NCI-H2029 (cell line): ENCODE measurements at regions not wholly inside any gene's neighbourhood (a gene's known extent, or its start where the extent isn't known, plus 50 kb on each side); places are given as distances from the start of the nearest gene placed in this dataset.
"Not testable (repeated sequence)": the region's sequence is repeated elsewhere in the genome, so short reads cannot be mapped to it uniquely, and the experiment has no call there.

Experiments used
- DNase-seq: peaks from one replicate; lab custom pipeline; 2025; lab: John Stamatoyannopoulos, UW

DNA sequence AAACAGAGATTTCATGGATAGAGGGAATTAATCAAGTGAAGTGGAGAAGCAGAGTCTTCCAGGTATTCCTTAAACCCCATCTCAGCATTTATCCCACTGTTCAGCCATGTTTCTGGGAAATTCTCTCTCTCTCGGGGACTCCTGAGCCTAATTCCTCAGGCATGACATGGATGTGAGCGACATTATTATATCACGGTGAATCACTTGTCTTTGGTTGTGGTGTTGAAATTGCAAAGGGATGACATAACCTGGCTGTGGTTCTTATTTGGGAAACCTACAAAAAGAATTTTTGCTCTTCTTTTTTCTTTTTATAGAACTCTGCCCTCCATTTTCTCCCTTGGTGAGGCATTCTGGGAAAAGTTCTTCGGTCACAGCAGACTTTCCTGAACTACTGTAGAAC, 457.9 kb upstream of the PTGER4 start:
- DNase-seq, result no peak

DNA sequence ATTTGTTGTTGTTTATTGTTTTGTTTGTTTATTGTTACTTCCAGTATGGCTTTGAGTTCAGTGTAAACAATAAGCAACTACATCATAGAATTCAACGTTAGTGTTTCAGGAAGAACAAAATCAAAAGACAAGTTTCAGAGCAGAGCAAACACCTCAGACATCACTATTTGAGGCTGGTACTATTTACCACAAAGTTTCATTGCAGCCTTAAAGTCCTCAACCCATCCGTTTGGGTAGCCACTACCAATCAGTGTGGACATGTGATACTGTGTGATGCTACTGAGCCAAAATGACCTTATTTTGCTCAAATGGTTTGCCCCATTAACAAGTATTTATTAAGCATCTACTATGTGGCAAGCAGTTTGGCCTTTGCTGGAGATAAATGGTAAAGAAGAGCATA, 458.5 kb upstream of the PTGER4 start:
- no peak for DNase-seq

DNA sequence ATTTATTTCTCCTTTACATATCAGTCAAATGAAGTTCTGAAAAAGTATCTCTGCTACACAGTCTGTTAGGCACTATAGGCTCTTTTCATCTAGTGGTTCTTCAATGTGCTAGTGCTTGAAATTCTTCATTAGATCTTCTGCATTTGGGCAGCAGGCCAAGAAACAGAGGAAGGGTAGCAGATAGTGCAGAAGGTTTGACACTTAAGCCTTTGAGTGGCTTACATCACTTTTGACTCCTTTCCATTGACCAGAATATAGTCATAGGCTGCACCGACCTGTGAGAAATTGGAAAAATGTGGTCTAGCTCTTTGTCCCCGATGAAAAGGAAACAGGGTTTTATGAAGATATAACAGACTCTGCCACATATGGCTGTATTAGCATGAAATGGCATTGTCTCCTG, 459.5 kb upstream of the PTGER4 start:
- no peak for DNase-seq

DNA sequence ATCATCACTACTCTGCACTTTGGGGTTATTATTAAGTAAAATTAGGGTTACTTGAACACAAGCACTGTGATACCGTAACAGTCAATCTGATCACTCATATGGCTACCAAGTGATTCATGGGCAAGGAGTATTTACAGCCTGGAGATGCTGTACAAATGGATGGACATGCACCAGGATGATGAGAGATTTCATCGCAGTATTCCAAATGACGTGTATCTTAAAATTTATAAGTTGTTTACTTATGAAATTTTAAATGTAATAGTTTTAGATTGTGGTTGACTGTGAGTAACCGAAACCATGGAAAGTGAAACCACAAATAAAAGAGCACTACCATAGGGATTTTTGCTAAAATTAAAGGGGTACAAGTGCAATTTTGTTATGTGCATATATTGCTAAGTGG, 462.2 kb upstream of the PTGER4 start:
- no peak for DNase-seq

DNA sequence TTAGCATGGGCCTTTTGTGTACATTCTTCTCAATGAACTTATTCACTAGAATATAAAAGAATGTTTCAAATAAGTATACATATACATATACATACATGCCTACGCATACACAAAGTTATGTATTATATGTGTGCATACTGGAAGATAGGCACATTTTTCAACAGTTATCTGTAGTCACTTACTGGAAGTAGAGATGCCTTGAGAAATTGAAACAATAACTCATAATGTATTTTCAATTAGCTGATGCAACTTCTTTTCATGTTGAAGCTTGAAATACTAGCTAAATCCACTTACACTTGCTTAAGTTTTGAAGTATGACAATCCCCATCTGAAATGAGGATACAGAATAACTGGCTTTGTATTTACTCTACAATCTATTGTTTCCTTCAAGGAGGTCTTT, 469.0 kb upstream of the PTGER4 start:
- DNase-seq, result no peak

DNA sequence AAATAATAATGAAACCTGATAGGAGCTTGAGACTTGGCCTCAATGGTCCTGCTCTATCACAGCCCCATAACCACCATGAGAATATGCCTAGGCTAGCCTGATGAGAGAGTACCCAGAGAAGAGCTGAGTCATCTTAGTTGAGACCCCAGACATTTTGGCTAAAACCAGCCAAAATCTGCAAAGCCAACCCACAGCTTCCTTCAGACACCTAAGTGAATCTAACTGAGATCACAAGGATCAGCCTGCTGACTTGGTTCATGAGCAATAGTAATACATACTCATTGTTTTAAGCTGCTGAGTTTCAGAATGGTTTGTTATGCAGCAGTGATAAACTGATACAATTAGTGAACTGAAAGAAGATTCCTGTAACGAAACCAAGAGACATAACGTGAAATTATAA, 473.7 kb upstream of the PTGER4 start:
- no peak for DNase-seq

DNA sequence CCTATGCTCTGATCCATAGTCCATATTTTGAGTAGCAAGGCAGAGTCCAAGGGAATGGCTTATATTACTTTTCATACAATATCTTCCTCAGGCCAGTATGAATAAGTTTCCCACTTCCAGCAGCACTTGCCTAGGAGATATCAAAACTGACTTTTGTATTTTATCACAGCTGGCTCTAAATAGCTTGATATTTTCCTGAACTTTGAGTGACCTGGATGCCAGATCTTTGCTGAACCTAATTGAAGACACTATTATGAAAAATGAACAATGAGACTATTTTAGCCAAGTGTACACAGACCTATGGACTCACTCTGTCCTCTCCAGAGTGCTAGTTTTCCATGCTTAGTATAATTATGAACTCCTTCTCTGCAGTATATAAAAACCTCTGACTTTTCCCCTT, 475.6 kb upstream of the PTGER4 start:
- no peak for DNase-seq

DNA sequence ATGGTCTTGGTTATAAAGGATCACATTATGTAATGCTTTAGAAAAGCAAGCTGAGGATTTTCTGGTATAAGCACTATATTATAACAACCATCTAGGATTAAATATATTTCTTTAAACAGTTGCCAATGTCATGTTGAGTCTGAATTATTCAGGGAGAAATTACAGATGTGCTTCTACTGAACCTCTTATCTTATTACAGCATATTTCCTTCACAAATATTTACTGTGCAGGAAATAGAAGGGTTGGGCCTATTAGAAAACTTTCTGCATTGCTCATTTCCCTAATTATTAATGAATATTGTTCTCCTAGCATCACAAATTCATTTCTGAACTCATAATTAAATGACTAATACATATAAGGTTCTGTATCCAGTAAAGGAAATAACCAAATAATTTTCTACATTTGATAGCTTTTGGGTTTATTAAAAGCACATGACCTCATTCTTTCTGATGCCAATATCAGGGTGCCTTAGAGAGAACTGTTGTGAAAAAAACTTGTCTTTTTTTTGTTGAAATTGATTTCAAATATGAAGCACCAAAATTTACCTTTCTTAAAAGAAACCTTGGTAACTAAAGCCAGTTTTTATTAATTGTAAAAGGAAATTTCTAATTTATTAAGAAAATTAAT, 476.8 kb upstream of the PTGER4 start:
- no peak for DNase-seq

DNA sequence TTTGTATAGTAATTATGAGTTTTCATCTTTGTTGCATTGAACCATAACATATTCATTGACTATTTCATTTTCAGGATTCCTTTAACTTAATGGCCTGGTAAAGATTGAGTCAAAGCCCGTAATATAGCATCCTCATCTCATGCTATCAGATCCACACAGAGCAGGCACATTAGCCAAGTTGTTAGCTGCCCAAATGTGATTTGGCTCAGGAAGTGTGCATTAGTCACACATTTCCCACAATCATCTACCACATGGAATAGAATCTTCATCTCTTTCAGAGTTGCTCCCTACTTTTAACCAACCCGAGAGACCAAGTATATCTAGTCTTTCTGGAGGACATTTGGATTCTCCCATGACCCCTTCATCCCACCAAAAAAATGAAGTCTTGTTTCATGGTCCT, 481.0 kb upstream of the PTGER4 start:
- no peak for DNase-seq

DNA sequence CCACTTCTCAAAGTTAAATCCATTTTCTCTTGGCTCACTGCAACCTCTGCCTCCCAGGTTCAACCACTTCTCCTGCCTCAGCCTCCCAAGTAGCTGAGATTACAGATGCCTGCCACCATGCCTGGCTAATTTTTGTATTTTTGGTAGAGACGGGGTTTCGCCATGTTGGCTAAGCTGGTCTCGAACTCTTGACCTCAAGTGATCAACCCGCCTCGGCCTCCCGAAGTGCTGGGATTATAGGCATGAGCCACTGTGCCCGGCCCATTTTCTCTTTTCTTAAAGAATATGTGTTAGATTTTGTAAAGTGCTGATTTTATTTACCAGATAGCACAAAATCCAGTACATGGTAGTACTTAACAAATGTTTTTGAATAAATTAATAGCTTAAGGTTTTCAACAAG, 484.1 kb upstream of the PTGER4 start:
- DNase-seq, result not testable (repeated sequence)

DNA sequence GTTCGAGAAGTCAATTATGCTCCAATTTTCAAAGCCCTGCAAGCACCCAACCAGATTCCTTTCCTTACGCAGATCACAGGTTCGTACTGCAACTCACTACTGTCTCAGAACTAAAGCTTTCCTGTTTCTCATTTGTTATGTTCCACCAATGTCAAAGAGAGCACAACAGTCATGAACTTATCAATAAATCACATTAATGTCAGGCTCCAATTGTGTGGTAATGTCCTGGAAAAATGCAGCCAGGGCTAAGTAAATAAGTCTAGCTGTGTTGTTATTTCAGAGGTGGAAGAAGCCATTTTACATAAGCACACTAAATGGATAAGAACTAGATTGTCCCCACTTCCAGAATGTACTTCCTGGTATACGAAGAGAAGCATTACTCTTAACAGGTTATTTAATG, 488.6 kb upstream of the PTGER4 start:
- DNase-seq, result no peak

DNA sequence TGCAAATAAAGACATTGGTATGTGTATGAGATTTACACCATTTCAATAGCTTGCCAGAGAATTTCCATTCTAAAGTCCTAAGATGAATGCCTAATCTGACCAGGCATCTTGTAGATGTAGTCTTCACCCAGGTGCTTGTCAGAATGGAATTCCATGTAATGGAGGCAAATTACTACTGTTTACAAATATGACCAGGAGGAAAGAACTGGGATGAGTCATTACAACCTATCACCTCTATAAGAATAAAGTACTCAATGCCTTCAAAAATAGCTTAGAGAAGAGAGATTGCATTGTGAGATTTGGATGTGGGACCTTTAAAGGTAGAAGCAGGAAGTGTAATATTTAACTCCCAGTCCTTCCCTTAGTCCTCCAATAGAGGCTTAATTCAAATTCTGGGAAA, 507.0 kb upstream of the PTGER4 start:
- DNase-seq, result no peak

DNA sequence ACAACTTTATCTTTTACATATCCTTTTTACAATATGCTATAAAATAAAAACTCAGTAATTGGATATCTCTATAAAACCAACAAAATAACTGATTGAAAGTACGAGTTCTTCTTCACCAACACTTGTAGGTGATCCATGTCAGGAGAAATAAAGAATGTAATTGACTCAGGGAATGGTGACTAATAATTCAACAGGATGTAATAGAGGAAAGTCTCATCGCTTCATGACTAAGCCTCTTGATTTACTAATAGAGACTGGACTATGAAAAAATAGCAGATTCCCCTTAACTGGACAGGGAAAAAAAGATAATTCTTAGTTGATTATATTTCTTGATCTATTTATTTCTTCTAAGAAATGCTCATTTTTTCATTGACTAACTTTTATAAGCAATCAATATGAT, 507.7 kb upstream of the PTGER4 start:
- DNase-seq, result no peak

DNA sequence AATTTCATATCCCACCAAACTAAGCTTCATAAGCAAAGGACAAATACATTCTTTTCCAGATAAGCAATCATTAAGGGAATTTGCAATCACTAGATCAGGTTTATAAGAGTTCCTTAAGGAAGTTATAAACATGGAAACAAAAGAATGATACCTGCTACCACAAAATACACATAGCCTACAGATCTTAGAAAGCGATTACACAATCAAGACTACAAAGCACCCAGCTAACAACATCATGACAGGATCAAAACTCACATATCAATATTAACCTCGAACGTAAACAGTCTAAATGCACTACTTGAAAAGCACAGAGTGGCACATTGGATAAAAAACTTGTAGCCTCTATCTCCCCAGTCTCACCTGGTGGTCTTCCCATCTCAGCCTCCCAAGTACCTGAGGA, 512.4 kb upstream of the PTGER4 start:
- no peak for DNase-seq

DNA sequence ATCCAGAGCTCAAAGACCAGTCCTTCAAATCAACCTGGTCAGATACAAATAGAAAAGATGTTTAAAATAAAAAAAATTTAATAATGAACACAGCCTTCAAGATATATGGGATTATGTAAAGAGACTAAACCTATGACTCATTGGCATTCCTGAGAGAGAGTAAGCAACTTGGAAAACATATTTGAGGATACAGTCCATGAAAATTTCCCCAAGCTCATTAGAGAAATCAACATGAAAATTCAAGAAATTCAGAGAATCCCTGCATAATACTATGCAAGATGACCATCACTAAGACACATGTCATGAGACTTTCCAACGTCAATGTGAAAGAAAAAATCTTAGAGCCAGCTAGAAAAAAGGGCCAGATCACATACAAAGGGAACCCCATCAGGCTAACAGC, 512.9 kb upstream of the PTGER4 start:
- DNase-seq, result no peak

DNA sequence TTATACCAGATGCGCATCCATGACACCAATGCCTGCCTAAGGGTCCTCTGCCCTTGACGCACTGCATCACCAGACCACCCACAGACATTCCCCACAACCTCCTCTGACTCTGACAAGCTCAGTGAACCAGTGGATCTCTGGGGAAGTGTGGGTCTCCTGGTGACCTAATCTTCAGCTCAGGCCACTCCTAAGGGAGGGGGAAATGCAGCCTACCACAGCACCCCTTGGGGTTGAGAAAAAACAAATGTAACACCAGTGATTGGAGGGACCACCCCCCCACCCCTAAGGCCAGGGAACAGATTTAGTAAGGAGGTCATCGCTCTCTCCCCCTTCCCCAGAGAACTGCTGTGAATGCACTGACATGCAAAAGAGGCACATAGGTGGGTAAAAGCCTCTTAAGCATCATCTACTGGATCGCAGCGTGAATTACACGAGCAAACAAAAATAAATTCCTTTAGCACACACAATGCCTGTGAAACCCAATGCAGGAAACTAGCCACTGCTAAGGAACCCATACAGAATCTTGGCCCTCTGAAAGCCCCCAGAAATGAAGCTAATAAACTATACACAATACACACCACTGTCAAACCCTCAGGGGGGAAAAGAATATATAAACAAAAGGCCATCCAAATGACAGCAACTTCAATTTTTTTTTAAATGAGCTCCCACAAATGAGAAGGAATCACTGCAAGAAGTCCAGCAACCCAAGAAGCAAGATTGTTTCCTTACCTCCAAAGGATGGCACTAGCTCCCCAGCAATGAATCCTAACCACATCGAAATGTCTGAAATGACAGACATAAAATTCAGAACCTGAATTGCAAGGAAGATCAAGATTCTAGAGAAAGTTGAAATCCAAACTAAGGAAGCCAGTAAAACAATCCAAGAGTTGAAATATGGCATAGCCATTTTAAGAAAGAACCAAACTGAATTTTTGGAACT, 513.7 kb upstream of the PTGER4 start:
- no peak for DNase-seq

DNA sequence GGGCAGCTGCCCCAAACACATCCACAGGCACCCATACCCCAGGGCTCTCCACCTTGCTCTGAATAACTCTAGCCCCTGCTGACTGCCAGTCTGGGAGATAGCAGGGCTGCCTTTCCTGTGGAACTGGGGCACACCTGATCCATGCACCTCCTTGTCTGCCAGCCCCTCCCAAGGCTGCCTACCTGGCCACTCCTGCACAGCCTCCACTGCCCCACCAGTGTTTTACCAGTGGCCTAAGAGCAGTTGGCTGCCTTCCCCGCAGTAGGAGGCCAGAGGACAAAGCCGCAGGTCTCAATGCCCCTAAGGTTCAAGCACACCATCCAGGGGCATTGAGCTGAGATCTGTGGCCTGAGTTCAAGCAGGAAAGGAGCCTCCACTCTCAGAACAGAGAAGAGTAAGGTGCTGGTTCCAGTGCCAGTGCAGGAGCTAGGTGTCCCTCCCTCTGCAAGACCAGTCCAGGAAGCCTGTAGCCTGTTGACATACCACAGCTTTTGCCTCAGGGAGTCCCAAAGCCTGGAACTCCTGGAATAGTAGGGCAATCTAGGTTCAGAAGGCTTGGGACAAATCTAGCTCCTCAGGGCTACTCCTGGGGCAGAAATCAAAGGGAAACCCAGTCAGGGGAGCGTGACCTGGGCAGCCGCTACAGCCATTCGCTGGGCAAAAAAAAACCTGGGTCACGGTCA, 514.5 kb upstream of the PTGER4 start:
- DNase-seq, result no peak

DNA sequence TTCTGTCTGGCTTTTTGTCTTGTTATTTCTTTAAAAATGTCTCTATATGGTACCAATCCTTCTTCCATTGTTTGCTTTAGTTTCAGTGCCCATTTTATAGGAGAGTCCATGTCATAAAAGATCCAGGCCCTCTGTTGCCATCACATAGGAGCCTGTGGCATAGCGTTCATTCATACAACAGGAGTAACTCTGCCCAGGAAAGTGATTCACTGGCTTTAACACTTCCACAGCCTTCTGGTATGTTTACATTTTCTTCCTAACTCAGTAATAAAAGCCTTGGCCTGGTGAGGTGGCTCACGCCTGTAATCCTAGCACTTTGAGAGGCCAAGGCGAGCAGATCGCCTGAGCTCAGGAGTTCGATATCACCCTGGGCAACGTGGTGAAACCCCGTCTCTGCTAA, 519.3 kb upstream of the PTGER4 start:
- no peak for DNase-seq

DNA sequence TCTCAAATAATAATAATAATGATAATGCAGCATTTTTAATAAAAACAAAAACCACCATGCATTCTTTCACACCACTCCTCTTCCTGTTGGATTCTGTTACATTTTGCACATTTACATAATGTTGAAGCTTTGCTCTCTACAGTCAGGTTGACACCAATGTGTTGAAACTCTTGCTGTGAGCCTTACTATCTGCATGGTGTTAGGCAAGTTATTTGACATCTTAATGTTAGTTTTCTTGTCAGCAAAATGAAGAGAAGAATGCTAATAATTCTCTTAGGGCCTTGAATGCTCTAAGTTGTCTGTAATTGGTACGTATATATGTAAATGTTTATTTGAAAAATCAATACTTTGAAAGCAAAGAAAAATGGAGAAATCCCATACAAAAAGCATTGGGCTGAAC, 525.5 kb upstream of the PTGER4 start:
- no peak for DNase-seq

DNA sequence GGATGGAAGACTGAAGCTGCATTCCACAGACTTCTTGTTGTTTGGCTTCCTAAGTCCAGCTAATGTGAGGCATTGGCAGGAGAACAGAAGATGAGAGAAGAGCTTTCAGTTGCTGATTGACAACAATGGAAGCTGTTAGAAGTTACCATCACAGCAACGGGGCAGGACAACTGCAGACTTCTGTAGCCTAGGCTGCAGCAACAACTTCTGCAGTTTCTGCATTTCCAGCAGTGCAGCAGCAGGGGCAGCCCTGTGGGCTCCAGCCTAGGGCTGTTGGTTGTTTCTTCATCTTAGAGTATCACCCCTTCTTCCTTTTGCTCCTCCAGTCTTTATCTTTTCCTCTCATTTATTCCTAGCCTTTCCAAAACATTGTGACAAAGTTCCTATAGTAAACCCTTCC, 528.8 kb upstream of the PTGER4 start:
- no peak for DNase-seq

DNA sequence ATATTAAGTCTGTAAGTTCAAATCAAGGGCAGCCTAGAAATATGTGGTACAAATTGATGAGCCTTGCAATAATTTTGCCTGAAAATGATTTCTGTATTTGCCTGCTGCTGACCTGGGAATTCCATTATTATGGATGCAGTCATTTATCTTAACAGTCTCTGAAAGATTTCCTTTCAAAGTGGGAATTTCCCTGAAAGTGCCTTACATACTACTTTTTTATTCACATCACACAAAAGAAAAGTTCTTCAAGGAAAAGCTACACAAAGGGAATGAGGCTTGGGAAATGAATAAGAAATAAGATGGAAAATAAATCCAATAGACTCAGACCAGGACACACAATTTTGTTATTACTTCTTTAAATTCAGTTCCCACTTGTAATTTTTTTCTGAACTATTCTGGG, 537.8 kb upstream of the PTGER4 start:
- no peak for DNase-seq

DNA sequence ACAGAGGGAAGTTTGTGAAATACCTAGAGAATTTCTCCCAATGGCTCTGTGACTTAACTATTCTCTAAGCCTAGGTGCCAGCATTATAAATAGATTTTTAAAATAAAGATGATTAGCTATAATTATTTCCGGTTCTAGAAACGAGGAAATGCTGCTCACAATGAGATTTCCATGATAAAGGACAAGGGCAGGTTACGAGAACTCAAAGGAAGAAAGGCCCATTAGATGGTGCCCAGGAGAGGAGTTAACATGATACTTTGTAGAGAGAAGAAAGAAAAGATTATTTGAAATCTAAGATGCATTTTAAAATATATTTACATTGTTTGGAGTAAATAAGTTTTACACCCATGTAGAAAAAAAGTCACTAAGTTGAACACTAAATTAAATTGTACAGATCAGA, 538.3 kb upstream of the PTGER4 start:
- no peak for DNase-seq

DNA sequence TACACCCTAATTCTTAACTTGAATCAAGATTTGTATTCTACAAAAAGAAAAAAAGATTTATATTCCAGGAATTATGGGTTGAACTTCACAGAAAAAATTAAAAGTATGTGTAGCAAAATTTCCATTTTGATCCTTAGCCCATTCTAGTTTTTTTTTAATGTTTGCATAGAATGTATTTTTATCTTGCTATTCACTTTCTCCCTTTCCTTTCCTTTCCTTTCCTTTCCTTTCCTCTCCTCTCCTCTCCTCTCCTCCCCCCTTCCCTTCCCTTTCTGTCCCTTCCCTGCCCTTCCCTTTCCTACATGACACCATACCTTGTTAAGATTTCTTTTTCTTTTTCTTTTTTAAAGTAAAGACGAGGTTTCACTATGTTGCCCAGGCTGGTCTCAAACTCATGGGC, 542.5 kb upstream of the PTGER4 start:
- no peak for DNase-seq
